ENCODE measurements at regions not wholly inside any gene's neighbourhood (a gene's known extent, or its start where the extent isn't known, plus 50 kb on each side); places are given as distances from the start of the nearest gene placed in this dataset.

DNA sequence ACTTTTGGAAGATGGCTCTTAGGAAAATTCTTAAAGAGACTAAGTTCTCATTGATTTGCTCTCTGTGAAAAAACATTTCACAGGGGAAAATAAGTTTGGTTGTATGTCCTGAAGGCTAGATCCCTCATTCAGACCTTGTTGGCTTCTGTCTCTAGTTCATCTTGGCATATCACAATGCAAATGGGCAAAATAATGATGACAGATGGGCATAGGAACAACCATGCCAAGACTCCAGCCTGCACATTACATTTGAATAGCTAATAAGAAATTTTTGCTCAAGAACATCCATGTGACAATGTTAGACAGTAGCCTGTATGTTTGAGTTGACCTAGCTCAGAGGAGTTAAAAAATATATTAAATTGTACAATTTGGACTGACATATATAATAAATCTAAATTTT, 292.9 kb downstream of the PLA2G4A start:
- Histone ChIP-seq H3K4me1 (no peaks in the 10 kb centered on the region), H3K36me3 (no peaks in the 10 kb centered on the region), H3K27me3 (no peaks in the 10 kb centered on the region), H3K9me3 (peaks cover 0 to 4% (median 0%) of the 10 kb centered on the region in 4 donors), H3K27ac (no peak overlapping the region), H3K4me3 (no peak overlapping the region)
- ATAC-seq, result no peak
- intact Hi-C loops (cut with DNase I), result no loop called here
- no peak for TF ChIP-seq POLR2A (IDR thresholded peaks at IDR 0.05)
- DNase-seq, result no peak

DNA sequence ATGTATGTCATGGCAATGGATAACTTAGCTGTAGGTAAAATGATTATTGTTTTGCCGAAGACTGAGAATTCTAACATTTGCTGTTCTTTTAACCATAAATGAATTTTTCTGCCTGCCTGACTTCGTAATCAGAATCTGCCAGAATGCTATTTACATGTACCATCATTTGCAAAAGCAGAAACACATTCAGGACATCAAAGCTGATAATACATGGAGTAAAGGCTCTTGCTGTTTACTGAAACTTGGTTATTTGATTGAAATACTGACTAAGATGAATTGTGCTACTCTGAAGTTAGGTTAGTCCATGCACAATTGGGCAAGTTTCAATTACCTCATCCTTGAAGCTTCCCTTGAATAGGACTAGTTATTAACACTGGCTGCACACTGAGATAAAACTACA, 293.8 kb downstream of the PLA2G4A start:
- DNase-seq (no peak), ATAC-seq (no peak)
- H3K4me1 ChIP-seq, result no peaks in the 10 kb centered on the region
- H3K9me3 ChIP-seq, result peaks cover 0 to 4% (median 0%) of the 10 kb centered on the region in 4 donors
- H3K4me3 ChIP-seq, result no peak overlapping the region
- no peak overlapping the region for H3K27ac ChIP-seq
- no peaks in the 10 kb centered on the region for H3K36me3 ChIP-seq
- intact Hi-C loops (cut with DNase I), result no loop called here
- no peak for TF ChIP-seq POLR2A (IDR thresholded peaks at IDR 0.05)
- no peaks in the 10 kb centered on the region for H3K27me3 ChIP-seq
- 39% methylated on average over 2 of the region's 2 CpGs for WGBS (ENCODE audit: insufficient coverage, low coverage, low lambda C conversion rate, missing lambda C conversion rate)

DNA sequence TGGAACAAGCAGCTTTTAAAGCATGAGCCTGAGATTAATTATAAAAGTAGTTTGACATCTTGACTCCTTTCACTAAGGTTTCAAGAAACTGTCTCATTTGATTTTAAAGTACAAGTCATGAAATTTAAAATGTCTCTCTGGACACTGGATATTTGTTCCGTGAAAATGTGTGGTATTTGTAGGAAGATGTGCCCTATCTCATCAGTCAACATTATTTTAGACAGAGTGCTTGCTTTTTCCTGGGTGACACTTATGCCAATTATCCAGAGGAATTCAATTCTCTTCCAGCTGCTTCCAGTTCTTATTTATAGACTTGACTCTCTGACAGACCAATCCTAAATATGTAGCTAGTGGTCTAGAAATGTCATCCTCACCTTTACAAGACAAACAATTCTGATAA, 300.4 kb downstream of the PLA2G4A start:
- 18% methylated on average over 1 of the region's 1 CpG for WGBS (ENCODE audit: insufficient coverage, low coverage, low lambda C conversion rate, missing lambda C conversion rate)
- Histone ChIP-seq H3K27ac (no peak overlapping the region), H3K4me3 (no peak overlapping the region), H3K27me3 (no peaks in the 10 kb centered on the region), H3K4me1 (no peaks in the 10 kb centered on the region), H3K36me3 (no peaks in the 10 kb centered on the region), H3K9me3 (no peaks in the 10 kb centered on the region)
- no peak for ATAC-seq
- no peak for TF ChIP-seq POLR2A (IDR thresholded peaks at IDR 0.05)
- TF ChIP-seq, protein P1, sequence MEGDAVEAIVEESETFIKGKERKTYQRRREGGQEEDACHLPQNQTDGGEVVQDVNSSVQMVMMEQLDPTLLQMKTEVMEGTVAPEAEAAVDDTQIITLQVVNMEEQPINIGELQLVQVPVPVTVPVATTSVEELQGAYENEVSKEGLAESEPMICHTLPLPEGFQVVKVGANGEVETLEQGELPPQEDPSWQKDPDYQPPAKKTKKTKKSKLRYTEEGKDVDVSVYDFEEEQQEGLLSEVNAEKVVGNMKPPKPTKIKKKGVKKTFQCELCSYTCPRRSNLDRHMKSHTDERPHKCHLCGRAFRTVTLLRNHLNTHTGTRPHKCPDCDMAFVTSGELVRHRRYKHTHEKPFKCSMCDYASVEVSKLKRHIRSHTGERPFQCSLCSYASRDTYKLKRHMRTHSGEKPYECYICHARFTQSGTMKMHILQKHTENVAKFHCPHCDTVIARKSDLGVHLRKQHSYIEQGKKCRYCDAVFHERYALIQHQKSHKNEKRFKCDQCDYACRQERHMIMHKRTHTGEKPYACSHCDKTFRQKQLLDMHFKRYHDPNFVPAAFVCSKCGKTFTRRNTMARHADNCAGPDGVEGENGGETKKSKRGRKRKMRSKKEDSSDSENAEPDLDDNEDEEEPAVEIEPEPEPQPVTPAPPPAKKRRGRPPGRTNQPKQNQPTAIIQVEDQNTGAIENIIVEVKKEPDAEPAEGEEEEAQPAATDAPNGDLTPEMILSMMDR (IDR thresholded peaks at IDR 0.05), result no peak
- intact Hi-C loops (cut with DNase I), result no loop called here
- no peak for DNase-seq

DNA sequence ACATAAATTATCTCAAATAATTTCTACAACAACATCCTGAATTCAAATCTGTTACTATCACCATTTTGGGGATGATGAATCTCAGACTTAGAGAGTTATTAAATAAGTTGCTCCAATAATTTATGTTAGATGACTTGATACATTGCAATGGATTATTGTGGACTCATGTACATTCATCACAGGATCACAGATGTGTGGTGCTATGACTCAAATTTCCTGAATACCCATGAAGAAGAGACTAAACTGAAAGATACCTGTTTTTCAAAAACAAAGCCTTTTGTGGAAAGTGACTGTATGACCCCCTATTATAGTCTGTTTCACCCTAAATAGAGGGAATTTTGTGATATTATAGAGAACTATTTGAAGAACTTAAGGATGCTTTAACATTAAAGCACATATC, 315.0 kb downstream of the PLA2G4A start:
- Histone ChIP-seq H3K4me1 (no peaks in the 10 kb centered on the region), H3K27me3 (no peaks in the 10 kb centered on the region), H3K36me3 (no peaks in the 10 kb centered on the region), H3K9me3 (no peaks in the 10 kb centered on the region), H3K27ac (no peak overlapping the region), H3K4me3 (no peak overlapping the region)
- intact Hi-C loops (cut with DNase I), result no loop called here
- TF ChIP-seq, protein P1 (IDR thresholded peaks at IDR 0.05), result no peak
- no peak for TF ChIP-seq POLR2A (IDR thresholded peaks at IDR 0.05)
- no peak for DNase-seq
- ATAC-seq, result no peak

DNA sequence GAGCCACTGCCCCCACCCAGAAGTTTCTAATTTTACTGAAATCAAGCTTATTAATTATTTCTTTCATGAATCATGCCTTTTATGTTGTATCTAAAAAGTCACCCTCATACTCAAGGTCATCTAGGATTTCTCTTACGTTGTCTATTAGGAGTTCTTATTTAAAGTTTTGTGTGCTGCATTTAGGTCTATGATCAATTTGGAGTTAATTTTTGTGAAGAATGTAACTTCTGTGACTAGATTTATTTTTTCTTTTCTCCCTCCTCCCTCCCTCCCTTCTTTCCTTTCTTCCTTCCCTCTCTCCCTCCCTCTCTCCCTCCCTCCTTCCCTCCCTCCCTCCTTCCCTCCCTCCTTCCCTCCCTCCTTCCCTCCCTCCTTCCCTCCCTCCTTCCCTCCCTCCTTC, 317.6 kb downstream of the PLA2G4A start:
- intact Hi-C loops (cut with DNase I), result no loop called here
- Histone ChIP-seq H3K9me3 (no peaks in the 10 kb centered on the region), H3K4me3 (no peak overlapping the region), H3K36me3 (no peaks in the 10 kb centered on the region), H3K27me3 (no peaks in the 10 kb centered on the region), H3K27ac (no peak overlapping the region), H3K4me1 (no peaks in the 10 kb centered on the region)
- no peak for DNase-seq
- ATAC-seq, result no peak
- 20% methylated on average over 1 of the region's 1 CpG for WGBS (ENCODE audit: insufficient coverage, low coverage, low lambda C conversion rate, missing lambda C conversion rate)
- TF ChIP-seq, protein P1 (IDR thresholded peaks at IDR 0.05), result no peak
- no peak for TF ChIP-seq POLR2A (IDR thresholded peaks at IDR 0.05)

DNA sequence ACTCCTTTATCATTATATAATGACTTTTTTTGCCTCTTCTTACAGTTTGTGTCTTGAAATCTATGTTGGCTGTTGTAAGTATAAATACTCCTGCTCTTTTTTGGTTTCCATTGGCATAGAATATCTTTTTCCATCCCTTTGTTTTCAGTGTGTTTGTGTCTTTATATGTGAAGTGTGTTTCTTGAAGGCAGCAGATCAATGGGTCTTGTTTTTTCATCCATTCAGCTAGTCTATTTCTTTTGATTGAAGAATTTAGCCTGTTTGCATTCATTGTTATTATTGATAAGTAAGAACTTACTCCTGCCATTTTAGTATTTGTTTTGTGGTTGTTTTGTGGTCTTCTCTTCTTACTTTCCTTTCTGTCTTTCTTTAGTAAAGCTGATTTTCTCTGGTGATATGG, 322.8 kb downstream of the PLA2G4A start:
- ATAC-seq (no peak), DNase-seq (no peak)
- Histone ChIP-seq H3K4me3 (no peak overlapping the region), H3K9me3 (peaks cover 0 to 4% (median 0%) of the 10 kb centered on the region in 4 donors), H3K36me3 (no peaks in the 10 kb centered on the region), H3K27me3 (no peaks in the 10 kb centered on the region), H3K27ac (no peak overlapping the region), H3K4me1 (no peaks in the 10 kb centered on the region)
- TF ChIP-seq, protein P1 (IDR thresholded peaks at IDR 0.05), result no peak
- TF ChIP-seq POLR2A (IDR thresholded peaks at IDR 0.05), result no peak
- intact Hi-C loops (cut with DNase I), result no loop called here

All from right lobe of liver (tissue), 6 donors.